ENCODE measurements at regions not wholly inside any gene's neighbourhood (a gene's known extent, or its start where the extent isn't known, plus 50 kb on each side); places are given as distances from the start of the nearest gene placed in this dataset.

DNA sequence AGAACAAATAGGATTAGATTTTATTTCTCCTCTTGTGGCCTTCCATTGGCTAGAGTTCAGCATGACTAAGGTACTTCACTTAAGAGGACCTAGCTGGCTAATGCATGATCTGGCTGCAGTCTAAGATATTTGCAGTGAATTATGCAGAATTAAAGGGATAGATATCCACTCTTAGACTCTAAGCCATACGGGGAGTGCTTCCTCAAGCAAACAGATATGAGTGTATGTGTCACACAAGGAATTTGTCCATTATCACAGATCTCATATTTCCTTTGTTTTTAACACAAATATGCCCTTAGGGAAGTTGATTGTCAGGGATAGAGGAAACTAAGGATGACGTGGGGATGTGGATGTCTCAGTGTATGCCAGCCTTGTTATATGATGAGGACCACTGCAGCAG, 88.1 kb upstream of the DHRS4 start:
- Histone ChIP-seq H3K4me3 (no peak overlapping the region), H3K4me1 (peaks cover 0 to 8% (median 3%) of the 10 kb centered on the region in 4 donors), H3K27ac (no peak overlapping the region), H3K36me3 (no peaks in the 10 kb centered on the region), H3K27me3 (no peaks in the 10 kb centered on the region), H3K9me3 (no peaks in the 10 kb centered on the region)
- TF ChIP-seq, protein P1, sequence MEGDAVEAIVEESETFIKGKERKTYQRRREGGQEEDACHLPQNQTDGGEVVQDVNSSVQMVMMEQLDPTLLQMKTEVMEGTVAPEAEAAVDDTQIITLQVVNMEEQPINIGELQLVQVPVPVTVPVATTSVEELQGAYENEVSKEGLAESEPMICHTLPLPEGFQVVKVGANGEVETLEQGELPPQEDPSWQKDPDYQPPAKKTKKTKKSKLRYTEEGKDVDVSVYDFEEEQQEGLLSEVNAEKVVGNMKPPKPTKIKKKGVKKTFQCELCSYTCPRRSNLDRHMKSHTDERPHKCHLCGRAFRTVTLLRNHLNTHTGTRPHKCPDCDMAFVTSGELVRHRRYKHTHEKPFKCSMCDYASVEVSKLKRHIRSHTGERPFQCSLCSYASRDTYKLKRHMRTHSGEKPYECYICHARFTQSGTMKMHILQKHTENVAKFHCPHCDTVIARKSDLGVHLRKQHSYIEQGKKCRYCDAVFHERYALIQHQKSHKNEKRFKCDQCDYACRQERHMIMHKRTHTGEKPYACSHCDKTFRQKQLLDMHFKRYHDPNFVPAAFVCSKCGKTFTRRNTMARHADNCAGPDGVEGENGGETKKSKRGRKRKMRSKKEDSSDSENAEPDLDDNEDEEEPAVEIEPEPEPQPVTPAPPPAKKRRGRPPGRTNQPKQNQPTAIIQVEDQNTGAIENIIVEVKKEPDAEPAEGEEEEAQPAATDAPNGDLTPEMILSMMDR (IDR thresholded peaks at IDR 0.05), result no peak
- TF ChIP-seq POLR2A (IDR thresholded peaks at IDR 0.05) (no peak), EP300 (IDR thresholded peaks at IDR 0.05) (no peak), POLR2AphosphoS5 (IDR thresholded peaks at IDR 0.05) (no peak)
- WGBS, 5 donors, result 40 to 53% (median 53%) methylated on average over 2 of the region's 2 CpGs
- no peak for DNase-seq
- intact Hi-C loops (cut with DNase I; ENCODE audit: low total_unique reads), result no loop called here

DNA sequence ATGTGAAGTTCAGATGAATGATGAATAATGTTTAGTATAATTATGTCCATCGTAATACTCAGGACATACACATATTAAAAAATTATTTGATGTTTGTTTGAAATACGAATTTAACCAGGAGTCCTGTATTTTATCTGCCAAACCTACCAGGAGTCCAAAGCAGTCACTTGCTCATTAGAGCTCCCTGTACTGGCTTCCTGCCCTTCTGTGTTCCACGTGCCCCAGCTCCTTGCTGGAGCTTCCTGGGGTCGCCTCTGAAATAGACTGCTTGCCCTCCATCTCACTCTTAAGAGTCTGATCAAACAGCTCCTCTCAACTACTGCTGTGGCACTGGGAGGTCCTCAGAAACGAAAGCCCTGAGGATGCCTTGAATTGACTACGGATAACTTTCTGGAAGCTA, 87.3 kb upstream of the DHRS4 start:
- TF ChIP-seq POLR2A (IDR thresholded peaks at IDR 0.05) (no peak), POLR2AphosphoS5 (IDR thresholded peaks at IDR 0.05) (no peak), EP300 (IDR thresholded peaks at IDR 0.05) (no peak)
- TF ChIP-seq, protein P1 (IDR thresholded peaks at IDR 0.05), result no peak

DNA sequence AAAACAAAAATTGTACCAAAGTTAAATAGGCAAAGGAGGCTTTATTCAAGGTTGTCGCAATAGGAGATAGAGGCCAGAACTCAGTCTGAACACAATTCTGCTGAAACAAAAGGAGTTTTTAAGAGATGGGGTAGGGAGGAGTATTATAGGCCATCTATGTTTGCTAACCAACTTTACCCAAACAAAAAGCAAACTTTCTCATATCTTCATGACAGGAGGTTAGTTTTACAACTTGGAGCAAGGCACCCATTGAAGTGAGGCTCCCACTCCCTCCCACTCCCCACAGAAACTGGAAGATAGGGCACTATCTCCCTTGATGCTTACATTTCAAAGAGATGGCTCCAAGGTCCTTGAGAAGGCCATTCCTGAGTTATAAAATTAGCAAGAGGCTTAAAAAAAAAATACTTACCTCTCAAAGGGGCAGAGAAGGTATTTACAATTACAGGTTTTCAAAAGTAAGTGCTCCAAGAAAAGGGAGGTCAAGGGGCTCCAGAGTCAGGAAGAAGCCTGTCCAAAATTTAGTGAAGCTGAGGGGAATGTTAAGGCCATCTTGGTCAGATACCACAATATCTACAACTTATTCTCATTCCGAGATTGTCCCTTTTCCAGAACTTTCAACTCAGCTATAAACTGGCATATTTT, 84.4 kb upstream of the DHRS4 start:
- H3K27ac ChIP-seq, result no peak overlapping the region
- no peaks in the 10 kb centered on the region for H3K27me3 ChIP-seq
- no peak for TF ChIP-seq POLR2AphosphoS5 (IDR thresholded peaks at IDR 0.05)
- TF ChIP-seq, protein P1 (IDR thresholded peaks at IDR 0.05), result no peak
- TF ChIP-seq EP300 (IDR thresholded peaks at IDR 0.05), result no peak
- no peak for TF ChIP-seq POLR2A (IDR thresholded peaks at IDR 0.05)
- WGBS, 5 donors, result 90 to 97% (median 96%) methylated on average over 2 of the region's 2 CpGs
- intact Hi-C loops (cut with DNase I; ENCODE audit: low total_unique reads), result no loop called here
- no peaks in the 10 kb centered on the region for H3K9me3 ChIP-seq
- no peaks in the 10 kb centered on the region for H3K4me1 ChIP-seq
- no peak overlapping the region for H3K4me3 ChIP-seq
- H3K36me3 ChIP-seq, result no peaks in the 10 kb centered on the region
- DNase-seq, result no peak

More for the DNA sequence above, 87.3 kb upstream of the DHRS4 start:
- Histone ChIP-seq H3K36me3 (no peaks in the 10 kb centered on the region), H3K4me3 (no peak overlapping the region), H3K9me3 (no peaks in the 10 kb centered on the region), H3K27ac (no peak overlapping the region), H3K4me1 (peaks cover 0 to 5% (median 2%) of the 10 kb centered on the region in 4 donors), H3K27me3 (no peaks in the 10 kb centered on the region)
- 62 to 72% (median 68%) methylated on average over 6 of the region's 6 CpGs for WGBS, 5 donors
- intact Hi-C loops (cut with DNase I; ENCODE audit: low total_unique reads), result no loop called here
- no peak for DNase-seq

DNA sequence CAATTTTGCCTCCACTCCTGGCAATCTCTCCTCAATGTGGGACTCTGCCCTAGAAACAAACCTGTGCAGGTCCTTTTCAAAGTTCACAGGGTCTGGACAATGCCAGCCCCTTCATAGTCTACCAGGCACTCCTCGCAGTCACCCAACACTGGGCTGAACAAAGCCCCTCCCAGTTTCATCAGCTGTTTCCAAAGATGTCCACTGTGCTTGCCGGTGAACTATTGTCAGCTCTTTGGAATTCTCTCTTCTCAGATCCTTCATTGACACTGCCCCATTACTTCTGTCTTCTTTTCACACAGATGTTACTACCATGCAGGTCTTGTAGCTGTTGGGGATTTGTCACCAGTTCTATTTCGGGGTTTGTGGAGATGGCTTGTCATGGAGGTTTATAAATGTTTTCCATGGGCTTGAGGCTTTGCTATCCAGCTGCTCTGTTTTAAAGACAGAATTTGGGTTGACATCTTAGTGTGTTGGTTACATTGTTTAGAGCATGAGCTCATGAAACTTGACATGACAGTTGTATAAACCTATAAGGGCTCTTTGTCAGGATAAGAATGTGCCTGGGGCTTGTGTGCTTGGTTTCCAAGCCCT, 77.3 kb upstream of the DHRS4 start:
- H3K27ac ChIP-seq, result no peak overlapping the region
- H3K4me3 ChIP-seq, result no peak overlapping the region
- TF ChIP-seq POLR2A (IDR thresholded peaks at IDR 0.05) (no peak), EP300 (IDR thresholded peaks at IDR 0.05) (no peak), POLR2AphosphoS5 (IDR thresholded peaks at IDR 0.05) (no peak)
- TF ChIP-seq, protein P1 (IDR thresholded peaks at IDR 0.05), result no peak
- no peak for DNase-seq
- intact Hi-C loops (cut with DNase I; ENCODE audit: low total_unique reads), result no loop called here
- no peaks in the 10 kb centered on the region for H3K27me3 ChIP-seq
- no peaks in the 10 kb centered on the region for H3K4me1 ChIP-seq
- H3K36me3 ChIP-seq, result no peaks in the 10 kb centered on the region
- H3K9me3 ChIP-seq, result no peaks in the 10 kb centered on the region
- 74 to 94% (median 87%) methylated on average over 3 of the region's 3 CpGs for WGBS, 5 donors

All from stomach (tissue), 8 donors.